Astrocyte (in vitro differentiated cells and primary cell): ENCODE measurements at regions not wholly inside any gene's neighbourhood (a gene's known extent, or its start where the extent isn't known, plus 50 kb on each side); places are given as distances from the start of the nearest gene placed in this dataset.

Source experiments
- CTCF ChIP-seq: IDR thresholded peaks from 2 replicates; pipeline ENCODE4 v1.5.1; 2011; ENCODE audit warnings: low read depth, mild to moderate bottlenecking, inconsistent platforms, low read length, moderate library complexity; ENCODE audit not compliant: insufficient read depth
- EZH2 ChIP-seq: IDR thresholded peaks from 2 replicates; pipeline ENCODE4 v1.6.1; 2012; ENCODE audit warnings: mild to moderate bottlenecking, low read length, inconsistent platforms; ENCODE audit not compliant: insufficient read depth

GRCh38 chr3:132205609-132206008 is 111.6 kb upstream of the ACP3 start:
- TF ChIP-seq CTCF: no peak
- TF ChIP-seq EZH2: no peak
